HepG2 (cell line): ENCODE measurements at regions not wholly inside any gene's neighbourhood (a gene's known extent, or its start where the extent isn't known, plus 50 kb on each side); places are given as distances from the start of the nearest gene placed in this dataset.
A peak's percentile ranks its signal among the peaks of the same experiment; 100 is the strongest.

Experiments used
- ATAC-seq: fragments of 200-7000 bp; cut with Tn5 transposase; 3 replicates; pipeline ENCODE4 v1.9.1; 2020; ENCODE audit warnings: mild to moderate bottlenecking, moderate library complexity
- BruUV-seq: library from RNA; stranded (reverse); fragments of 400-500 nt; replicated peaks from 2 replicates; lab custom pipeline; 2021; lab: Mats Ljungman, UMichigan
- CTCF ChIA-PET: fragments of 300-600 bp; formaldehyde crosslinking; extraction: SDS; loops from one replicate; lab custom pipeline; 2021; ENCODE audit warnings: low total read pairs, inconsistent platforms, low intra/inter-chr PET ratio; lab: Yijun Ruan, JAX
- POLR2A ChIA-PET: fragments of 350-600 bp; sonication (Branson Sonifier 250); formaldehyde crosslinking; loops from one replicate; lab custom pipeline; 2020; ENCODE audit warnings: antibody characterized with exemption, inconsistent platforms; lab: Yijun Ruan, JAX
- DNase-seq: peaks from one replicate; pipeline ENCODE4 v3.0.0-alpha.2; 2015; ENCODE audit warnings: low spot score
- FAIRE-seq: peaks from 3 replicates; lab custom pipeline; 2011; peaks lifted over from hg19 to GRCh38; lab: Jason Lieb, UNC
- H2AFZ ChIP-seq: one replicate; pipeline ENCODE4 v1.6.1; 2011; ENCODE audit warnings: low read length, inconsistent platforms
- H3K27ac ChIP-seq: fragments of 300-600 bp; 3 replicates; pipeline ENCODE4 v1.8.0; 2011; ENCODE audit warnings: mixed run types, mild to moderate bottlenecking, mixed read lengths, low read length, inconsistent platforms; ENCODE audit not compliant: insufficient read depth; ENCODE audit errors: extremely low read length
- H3K27me3 ChIP-seq, 2 experiments: fragments of 200-600 bp in 1 of 2; 2 replicates in 1 of 2; 3 replicates in 1 of 2; pipeline versions ENCODE4 v1.6.0 to v1.8.0; 2011; ENCODE audit warnings: low read length in 2 of 2, mild to moderate bottlenecking in 2 of 2, moderate library complexity in 2 of 2, inconsistent platforms in 1 of 2; ENCODE audit not compliant: insufficient read depth in 2 of 2, control insufficient read depth in 1 of 2
- H3K36me3 ChIP-seq, 2 experiments: fragments of 200-600 bp in 1 of 2; replicated peaks in 1 of 2; 2 replicates in 1 of 2; 3 replicates in 1 of 2; pipeline versions ENCODE4 v1.5.1 to v1.8.0; 2011; ENCODE audit warnings: low read length in 2 of 2, inconsistent platforms in 1 of 2; ENCODE audit not compliant: insufficient read depth in 2 of 2, control insufficient read depth in 1 of 2
- H3K4me1 ChIP-seq: 2 replicates; pipeline ENCODE4 v1.5.1; 2012; ENCODE audit warnings: low read length, inconsistent platforms; ENCODE audit not compliant: insufficient read depth
- H3K4me2 ChIP-seq: 2 replicates; pipeline ENCODE4 v1.6.0; 2011; ENCODE audit warnings: low read depth, low read length, inconsistent platforms
- H3K4me3 ChIP-seq, 3 experiments: fragments of 200-600 bp in 1 of 3; sonication (generic), shearing (Covaris generic) in 1 of 3; replicated peaks in 1 of 3; 2 replicates each; pipeline ENCODE4 v1.5.1; 2011 to 2016; ENCODE audit warnings: low read length in 3 of 3, inconsistent platforms in 2 of 3, low read depth in 2 of 3, mild to moderate bottlenecking in 2 of 3, control low read depth in 1 of 3, mixed read lengths in 1 of 3; ENCODE audit not compliant: insufficient read depth in 1 of 3
- H3K79me2 ChIP-seq: one replicate; pipeline ENCODE4 v1.6.1; 2011; ENCODE audit warnings: low read length, inconsistent platforms; ENCODE audit not compliant: insufficient read depth
- H3K9ac ChIP-seq: 2 replicates; pipeline ENCODE4 v1.6.0; 2011; ENCODE audit warnings: mild to moderate bottlenecking, low read depth, low read length, inconsistent platforms; ENCODE audit not compliant: insufficient read depth
- H3K9me3 ChIP-seq: 2 replicates; pipeline ENCODE4 v1.5.1; 2012; ENCODE audit warnings: mild to moderate bottlenecking, low read length
- H4K20me1 ChIP-seq: 2 replicates; pipeline ENCODE4 v1.6.0; 2011; ENCODE audit warnings: inconsistent platforms, mild to moderate bottlenecking, low read length, moderate library complexity; ENCODE audit not compliant: insufficient read depth
- DNMT1 ChIP-seq: sonication (generic); formaldehyde crosslinking; IDR thresholded peaks from 2 replicates; pipeline ENCODE4 v1.5.1; 2020; ENCODE audit warnings: mild to moderate bottlenecking, missing genetic modification reagents
- ETV5 ChIP-seq: IDR thresholded peaks from 2 replicates; pipeline ENCODE4 v1.6.1; 2018; ENCODE audit warnings: missing biosample characterization, missing genetic modification reagents, inconsistent platforms, borderline replicate concordance
- GFI1 ChIP-seq: sonication (generic); formaldehyde crosslinking; IDR thresholded peaks from 2 replicates; pipeline ENCODE4 v1.5.0; 2020; ENCODE audit warnings: missing genetic modification reagents, mild to moderate bottlenecking, borderline replicate concordance
- HHEX ChIP-seq: IDR thresholded peaks from 2 replicates; pipeline ENCODE4 v1.6.1; 2016; ENCODE audit warnings: control low read depth
- KDM1A ChIP-seq: IDR thresholded peaks from 2 replicates; pipeline ENCODE4 v1.6.1; 2016; ENCODE audit warnings: missing compliant biosample characterization
- MXD4 ChIP-seq: IDR thresholded peaks from 2 replicates; pipeline ENCODE4 v1.6.1; 2016; ENCODE audit warnings: mild to moderate bottlenecking, missing biosample characterization, missing genetic modification reagents
- PCBP1 ChIP-seq: fragments of 200-400 bp; formaldehyde crosslinking; IDR thresholded peaks from 2 replicates; pipeline ENCODE4 v1.6.1; 2017; ENCODE audit warnings: mild to moderate bottlenecking, low read depth, low read length, borderline replicate concordance
- RCOR2 ChIP-seq: IDR thresholded peaks from 2 replicates; pipeline ENCODE4 v1.6.1; 2016; ENCODE audit warnings: missing biosample characterization, missing genetic modification reagents
- SIX1 ChIP-seq: sonication (generic); formaldehyde crosslinking; IDR thresholded peaks from 2 replicates; pipeline ENCODE4 v1.4.0; 2020; ENCODE audit warnings: missing genetic modification reagents, borderline replicate concordance
- ZBTB10 ChIP-seq: sonication (generic); formaldehyde crosslinking; IDR thresholded peaks from 2 replicates; pipeline ENCODE4 v1.4.0; 2020; ENCODE audit warnings: missing genetic modification reagents, borderline replicate concordance
- ZFP36 ChIP-seq: fragments of 150-350 bp; IDR thresholded peaks from 2 replicates; pipeline ENCODE4 v1.6.1; 2018; ENCODE audit warnings: borderline replicate concordance, low read length, low read depth; ENCODE audit not compliant: partially characterized antibody
- ZFP37 ChIP-seq: sonication (generic); formaldehyde crosslinking; IDR thresholded peaks from 2 replicates; pipeline ENCODE4 v1.4.0; 2020; ENCODE audit warnings: missing genetic modification reagents, borderline replicate concordance
- ZFY ChIP-seq: sonication (generic); formaldehyde crosslinking; IDR thresholded peaks from 2 replicates; pipeline ENCODE4 v1.4.0; 2020; ENCODE audit warnings: missing genetic modification reagents
- ZNF263 ChIP-seq: sonication (generic); formaldehyde crosslinking; IDR thresholded peaks from 2 replicates; pipeline ENCODE4 v1.4.0; 2020; ENCODE audit warnings: missing genetic modification reagents
- ZNF30 ChIP-seq: sonication (generic); formaldehyde crosslinking; IDR thresholded peaks from 2 replicates; pipeline ENCODE4 v1.5.0; 2020; ENCODE audit warnings: mild to moderate bottlenecking, missing genetic modification reagents
- ZNF598 ChIP-seq: sonication (generic); formaldehyde crosslinking; IDR thresholded peaks from 2 replicates; pipeline ENCODE4 v1.5.1; 2020; ENCODE audit warnings: mild to moderate bottlenecking, missing genetic modification reagents, borderline replicate concordance
- ZSCAN21 ChIP-seq: sonication (generic); formaldehyde crosslinking; IDR thresholded peaks from 2 replicates; pipeline ENCODE4 v1.8.0; 2022; ENCODE audit warnings: mild to moderate bottlenecking, missing genetic modification reagents, moderate library complexity, borderline replicate concordance
- WGBS: methylation state at CpG from one replicate; pipeline ENCODE4 v1.1.6; 2017; ENCODE audit warnings: low lambda C conversion rate; 5-methylcytosine and 5-hydroxymethylcytosine counted together
- in situ Hi-C: cut with HindIII; loops from 2 replicates; pipeline ENCODE4 v1.10.0; 2017; ENCODE audit warnings: low pct_unique_long_range_greater_than_20kb; ENCODE audit not compliant: extremely low pct_ligation_motif_present
- intact Hi-C: fragments of 100-400 bp; cut with micrococcal nuclease; formaldehyde crosslinking; loops from one replicate; pipeline ENCODE4 v1.10.0; 2022; ENCODE audit not compliant: unreplicated experiment
- TF ChIP-seq, protein P1 (sequence below): sonication (generic); formaldehyde crosslinking; IDR thresholded peaks from 2 replicates; pipeline ENCODE4 v1.4.0; 2020; ENCODE audit warnings: missing genetic modification reagents, mild to moderate bottlenecking, borderline replicate concordance

DNA sequence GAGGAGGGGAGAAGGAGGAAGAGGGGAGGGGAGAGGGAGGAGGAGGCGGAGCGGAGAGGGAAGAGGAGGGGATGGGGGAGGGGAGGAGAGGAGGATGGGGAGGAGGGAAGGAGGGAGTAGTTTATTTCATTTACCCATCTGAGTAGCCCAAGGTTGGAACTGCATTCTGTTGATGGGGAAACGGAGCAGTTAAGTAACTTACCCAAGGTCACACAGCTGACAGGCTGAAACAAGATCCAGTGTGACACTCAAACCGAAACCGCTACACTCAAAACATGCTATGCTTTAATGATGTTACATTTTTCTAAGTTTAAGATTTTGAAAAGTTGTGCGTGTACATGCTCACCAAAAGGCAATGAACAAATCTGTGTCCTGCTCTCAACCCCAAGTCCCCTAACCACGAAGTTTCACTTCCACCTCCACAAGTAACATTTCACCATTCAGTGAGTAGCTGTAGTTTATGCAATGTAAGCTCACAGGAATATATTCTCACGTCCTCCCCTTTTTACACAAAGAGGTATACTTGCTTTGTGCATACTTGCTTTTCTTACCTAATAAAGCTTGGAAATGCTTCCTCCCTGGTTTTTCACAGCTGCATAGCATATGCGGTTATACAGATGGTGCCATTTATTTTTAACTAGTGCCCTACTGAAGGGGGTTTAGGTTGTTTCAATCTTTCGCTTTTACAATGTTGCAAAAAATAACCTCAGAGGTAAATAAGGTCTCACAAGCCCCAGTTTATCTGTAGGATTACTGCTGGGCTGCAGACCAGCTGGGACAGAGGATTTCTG is 275.3 kb downstream of the PARN start (continued):
- TF ChIP-seq, protein P1, sequence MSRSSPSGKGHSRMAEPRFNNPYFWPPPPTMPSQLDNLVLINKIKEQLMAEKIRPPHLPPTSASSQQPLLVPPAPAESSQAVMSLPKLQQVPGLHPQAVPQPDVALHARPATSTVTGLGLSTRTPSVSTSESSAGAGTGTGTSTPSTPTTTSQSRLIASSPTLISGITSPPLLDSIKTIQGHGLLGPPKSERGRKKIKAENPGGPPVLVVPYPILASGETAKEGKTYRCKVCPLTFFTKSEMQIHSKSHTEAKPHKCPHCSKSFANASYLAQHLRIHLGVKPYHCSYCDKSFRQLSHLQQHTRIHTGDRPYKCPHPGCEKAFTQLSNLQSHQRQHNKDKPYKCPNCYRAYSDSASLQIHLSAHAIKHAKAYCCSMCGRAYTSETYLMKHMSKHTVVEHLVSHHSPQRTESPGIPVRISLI (CRISPR knock-in tag): no peak
- TF ChIP-seq ETV5 (CRISPR knock-in tag) (no peak), KDM1A (CRISPR knock-in tag) (0 out of 2 replicates have a peak, but pooled peaks have one; percentile 58), PCBP1 (0 out of 2 replicates have a peak, but pooled peaks have one; percentile 75), MXD4 (CRISPR knock-in tag) (no peak), ZFP36 (peak; percentile 81), RCOR2 (CRISPR knock-in tag) (peak; percentile 78), GFI1 (CRISPR knock-in tag) (0 out of 2 replicates have a peak, but pooled peaks have one; percentile 35), ZNF263 (CRISPR knock-in tag) (peak; percentile 69), ZNF30 (CRISPR knock-in tag) (no peak)
- TF ChIP-seq, all 625 proteins: peak for 11

DNA sequence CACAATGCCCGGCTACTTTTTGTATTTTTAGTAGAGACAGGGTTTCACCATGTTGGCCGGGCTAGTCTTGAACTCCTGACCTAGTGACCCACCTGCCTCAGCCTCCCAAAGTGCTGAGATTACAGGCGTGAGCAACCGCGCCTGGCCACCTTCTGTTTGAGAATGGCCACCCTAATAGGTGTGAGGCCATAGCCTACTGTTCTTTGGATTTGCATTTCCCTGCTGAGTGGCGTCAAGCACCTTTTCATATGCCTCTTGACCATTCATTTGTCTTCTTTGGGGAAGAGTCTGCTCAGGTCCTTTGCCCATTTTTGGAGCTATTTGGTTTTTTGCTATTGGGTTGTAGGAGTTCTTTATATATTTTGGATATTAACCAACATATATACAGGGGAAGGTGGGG is 276.7 kb downstream of the PARN start:
- peaks cover 64% of the 10 kb centered on the region for H3K4me1 ChIP-seq
- no peak overlapping the region for H3K9ac ChIP-seq
- no TSS peak for BruUV-seq
- H3K4me2 ChIP-seq: no peak overlapping the region
- 0 out of 5 replicates have a peak, but pooled peaks cover 0 to 5% of the 10 kb centered on the region in 2 experiments for H3K27me3 ChIP-seq
- intact Hi-C loops (no loop called here), in situ Hi-C loops (no loop called here)
- no peak for TF ChIP-seq ZNF598 (CRISPR knock-in tag)
- TF ChIP-seq ZSCAN21: no peak
- no peak for TF ChIP-seq ZFY (CRISPR knock-in tag)
- no peak for TF ChIP-seq HHEX (CRISPR knock-in tag)
- no peak for TF ChIP-seq ZBTB10 (CRISPR knock-in tag)
- no peak for TF ChIP-seq SIX1 (CRISPR knock-in tag)
- TF ChIP-seq DNMT1: no peak
- no peak for TF ChIP-seq ZFP37
- no peaks in the 10 kb centered on the region for H3K79me2 ChIP-seq
- no peak overlapping the region for H2AFZ ChIP-seq
- H3K36me3 ChIP-seq: no peaks in the 10 kb centered on the region
- DNase-seq (no peak), ATAC-seq (no peak), FAIRE-seq (no peak)
- H3K27ac ChIP-seq: no peak overlapping the region
- no peak overlapping the region for H3K4me3 ChIP-seq
- CTCF ChIA-PET: no interaction called here
- POLR2A ChIA-PET: no interaction called here
- 78% methylated on average over 6 of the region's 6 CpGs for WGBS
- no peaks in the 10 kb centered on the region for H3K9me3 ChIP-seq
- no peaks in the 10 kb centered on the region for H4K20me1 ChIP-seq
